ENCODE measurements at regions not wholly inside any gene's neighbourhood (a gene's known extent, or its start where the extent isn't known, plus 50 kb on each side); places are given as distances from the start of the nearest gene placed in this dataset.
A peak's percentile ranks its signal among the peaks of the same experiment; 100 is the strongest.

DNA sequence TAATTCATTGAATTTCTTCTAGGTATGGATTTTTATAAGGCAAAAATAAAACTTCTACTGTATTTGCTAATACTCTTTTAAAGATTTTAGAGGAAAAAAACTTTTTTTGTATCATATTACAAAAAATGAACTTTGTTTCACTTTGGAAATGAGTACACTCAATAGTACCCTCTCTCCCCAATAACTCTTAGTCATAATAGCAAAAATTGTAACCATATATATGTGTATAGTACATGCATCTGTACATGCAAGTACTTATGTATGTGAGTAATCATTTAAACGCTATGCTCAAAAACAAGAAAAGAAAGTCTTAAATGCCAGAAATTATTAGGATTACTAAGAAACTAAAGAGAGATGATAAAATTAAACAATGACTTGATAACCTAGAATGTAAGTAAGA is 95.9 kb upstream of the HGF start:
- CTCF ChIA-PET: no interaction called here
- H3K27ac ChIP-seq (ENCODE audit: control insufficient read depth, insufficient read depth): no peak overlapping the region
- TF ChIP-seq YY1 (IDR thresholded peaks at IDR 0.05; ENCODE audit: low read depth, low read length): no peak
- TF ChIP-seq MTA2 (IDR thresholded peaks at IDR 0.05; ENCODE audit: low read depth): no peak
- TF ChIP-seq JUNB (IDR thresholded peaks at IDR 0.05): peak; percentile 61
- TF ChIP-seq RELA (IDR thresholded peaks at IDR 0.05; ENCODE audit: borderline replicate concordance, partially characterized antibody): no peak
- TF ChIP-seq POLR2AphosphoS5 (IDR thresholded peaks at IDR 0.05; ENCODE audit: low read length): no peak
- TF ChIP-seq, protein P1, sequence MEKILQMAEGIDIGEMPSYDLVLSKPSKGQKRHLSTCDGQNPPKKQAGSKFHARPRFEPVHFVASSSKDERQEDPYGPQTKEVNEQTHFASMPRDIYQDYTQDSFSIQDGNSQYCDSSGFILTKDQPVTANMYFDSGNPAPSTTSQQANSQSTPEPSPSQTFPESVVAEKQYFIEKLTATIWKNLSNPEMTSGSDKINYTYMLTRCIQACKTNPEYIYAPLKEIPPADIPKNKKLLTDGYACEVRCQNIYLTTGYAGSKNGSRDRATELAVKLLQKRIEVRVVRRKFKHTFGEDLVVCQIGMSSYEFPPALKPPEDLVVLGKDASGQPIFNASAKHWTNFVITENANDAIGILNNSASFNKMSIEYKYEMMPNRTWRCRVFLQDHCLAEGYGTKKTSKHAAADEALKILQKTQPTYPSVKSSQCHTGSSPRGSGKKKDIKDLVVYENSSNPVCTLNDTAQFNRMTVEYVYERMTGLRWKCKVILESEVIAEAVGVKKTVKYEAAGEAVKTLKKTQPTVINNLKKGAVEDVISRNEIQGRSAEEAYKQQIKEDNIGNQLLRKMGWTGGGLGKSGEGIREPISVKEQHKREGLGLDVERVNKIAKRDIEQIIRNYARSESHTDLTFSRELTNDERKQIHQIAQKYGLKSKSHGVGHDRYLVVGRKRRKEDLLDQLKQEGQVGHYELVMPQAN (conservative IDR thresholded peaks at IDR 0.05): no peak
- no peak overlapping the region for H2AFZ ChIP-seq (ENCODE audit: control insufficient read depth, low read depth, low read length)
- no peak for DNase-seq (ENCODE audit: low read depth, low spot score)
- RAD21 ChIA-PET (ENCODE audit: unreplicated experiment): no interaction called here
- no peak overlapping the region for H3K9ac ChIP-seq (ENCODE audit: control insufficient read depth, insufficient read depth, low read length)
- intact Hi-C loops (cut with micrococcal nuclease; ENCODE audit: unreplicated experiment): no loop called here
- peak; percentile 59 for ATAC-seq
- BruUV-seq (replicated peaks): no TSS peak
- in situ Hi-C loops (cut with MboI): no loop called here
- no peaks in the 10 kb centered on the region for H3K79me2 ChIP-seq (ENCODE audit: control insufficient read depth, insufficient read depth, low read length)
- H3K4me1 ChIP-seq (ENCODE audit: control insufficient read depth, insufficient read depth, low read length): no peaks in the 10 kb centered on the region; the same call in 1 of the 2 replicates
- H3K36me3 ChIP-seq (ENCODE audit: control insufficient read depth in 2 of 2, insufficient read depth in 2 of 2, low read length in 1 of 2): no peaks in the 10 kb centered on the region
- WGBS (ENCODE audit: insufficient coverage, insufficient replicate concordance, low lambda C conversion rate, missing lambda C conversion rate): 100% methylated on average over 1 of the region's 1 CpG
- H3K27me3 ChIP-seq (replicated peaks in 1 of 2; ENCODE audit: control insufficient read depth in 2 of 2, insufficient read depth in 2 of 2, low read length in 1 of 2): no peaks in the 10 kb centered on the region
- POLR2A ChIA-PET: no interaction called here
- FAIRE-seq: no peak
- SMC1A ChIA-PET (ENCODE audit: uncharacterized antibody, unreplicated experiment): interaction anchor here (1.8 kb wide), 1 partner anchor 19 kb away, joined by 6 read pairs; no protein-coding TSS in a partner anchor
- H3K4me2 ChIP-seq (ENCODE audit: control insufficient read depth, insufficient read depth): no peak overlapping the region
- no peaks in the 10 kb centered on the region for H3K9me3 ChIP-seq (replicated peaks; ENCODE audit: control insufficient read depth, insufficient read depth, low read length)
- no peak overlapping the region for H3K4me3 ChIP-seq
- H4K20me1 ChIP-seq (ENCODE audit: control insufficient read depth, insufficient read depth): no peaks in the 10 kb centered on the region

DNA sequence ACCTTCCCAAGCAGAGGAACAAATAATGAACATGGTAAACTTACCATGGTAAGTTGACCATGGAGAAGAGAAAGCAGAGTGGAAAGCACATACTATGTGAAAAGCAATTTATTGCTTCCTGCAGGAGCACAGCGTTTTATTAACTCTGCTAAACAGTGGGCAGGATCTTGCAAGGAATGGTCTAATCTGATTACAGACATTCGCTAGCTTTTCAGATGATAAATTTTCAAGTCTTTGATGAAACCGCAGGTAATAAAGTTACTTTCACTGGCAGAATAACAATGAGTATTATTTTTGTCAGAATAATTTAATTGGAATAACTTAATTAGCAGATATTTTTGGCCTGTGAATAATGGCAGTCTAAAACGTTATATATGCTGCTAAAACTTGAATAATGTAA is 89.6 kb upstream of the HGF start:
- in situ Hi-C loops (cut with MboI): no loop called here
- BruUV-seq (replicated peaks): no TSS peak
- no peak for TF ChIP-seq ZZZ3 (IDR thresholded peaks at IDR 0.05; ENCODE audit: control insufficient read depth, insufficient read length, low read depth)
- no peak for TF ChIP-seq PAX5 (IDR thresholded peaks at IDR 0.05; ENCODE audit: borderline replicate concordance, low read depth, low read length)
- TF ChIP-seq ZNF384 (IDR thresholded peaks at IDR 0.05; ENCODE audit: borderline replicate concordance, low read depth, low read length): no peak
- TF ChIP-seq SMAD1 (IDR thresholded peaks at IDR 0.05; ENCODE audit: low read depth, partially characterized antibody): no peak
- TF ChIP-seq, protein P2, sequence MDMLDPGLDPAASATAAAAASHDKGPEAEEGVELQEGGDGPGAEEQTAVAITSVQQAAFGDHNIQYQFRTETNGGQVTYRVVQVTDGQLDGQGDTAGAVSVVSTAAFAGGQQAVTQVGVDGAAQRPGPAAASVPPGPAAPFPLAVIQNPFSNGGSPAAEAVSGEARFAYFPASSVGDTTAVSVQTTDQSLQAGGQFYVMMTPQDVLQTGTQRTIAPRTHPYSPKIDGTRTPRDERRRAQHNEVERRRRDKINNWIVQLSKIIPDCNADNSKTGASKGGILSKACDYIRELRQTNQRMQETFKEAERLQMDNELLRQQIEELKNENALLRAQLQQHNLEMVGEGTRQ (IDR thresholded peaks at IDR 0.05; ENCODE audit: borderline replicate concordance, low read depth, low read length): no peak
- no peak for TF ChIP-seq FOS (IDR thresholded peaks at IDR 0.05; ENCODE audit: borderline replicate concordance, extremely low read depth, insufficient read length)
- TF ChIP-seq SP1 (IDR thresholded peaks at IDR 0.05; ENCODE audit: low read depth, low read length): no peak
- no peak for TF ChIP-seq FOXM1 (IDR thresholded peaks at IDR 0.05; ENCODE audit: low read depth, low read length)
- TF ChIP-seq TCF3 (IDR thresholded peaks at IDR 0.05; ENCODE audit: borderline replicate concordance, insufficient read depth, low read depth, low read length): no peak
- no peak for TF ChIP-seq POLR2AphosphoS5 (IDR thresholded peaks at IDR 0.05; ENCODE audit: low read length)
- TF ChIP-seq ESRRA (IDR thresholded peaks at IDR 0.05; ENCODE audit: low read length): no peak
- TF ChIP-seq MTA3 (IDR thresholded peaks at IDR 0.05; ENCODE audit: borderline replicate concordance, low read length): no peak
- no peak for TF ChIP-seq POLR2A (IDR thresholded peaks at IDR 0.05; ENCODE audit: low read depth, low read length)
- TF ChIP-seq TCF7 (IDR thresholded peaks at IDR 0.05; ENCODE audit: borderline replicate concordance): no peak

More for the DNA sequence above, 89.6 kb upstream of the HGF start:
- H3K36me3 ChIP-seq (ENCODE audit: control insufficient read depth in 2 of 2, insufficient read depth in 2 of 2, low read length in 1 of 2): no peaks in the 10 kb centered on the region
- RAD21 ChIA-PET (ENCODE audit: unreplicated experiment): no interaction called here
- ATAC-seq (no peak), FAIRE-seq (no peak), DNase-seq (ENCODE audit: low read depth, low spot score) (no peak)
- 1% methylated on average over 4 of the region's 4 CpGs for WGBS (ENCODE audit: insufficient coverage, insufficient replicate concordance, low lambda C conversion rate, missing lambda C conversion rate)
- no peak overlapping the region for H3K4me3 ChIP-seq
- intact Hi-C loops (cut with micrococcal nuclease; ENCODE audit: unreplicated experiment): no loop called here
- no peaks in the 10 kb centered on the region for H3K9me3 ChIP-seq (replicated peaks; ENCODE audit: control insufficient read depth, insufficient read depth, low read length)
- no peaks in the 10 kb centered on the region for H3K79me2 ChIP-seq (ENCODE audit: control insufficient read depth, insufficient read depth, low read length)
- H3K27me3 ChIP-seq (replicated peaks in 1 of 2; ENCODE audit: control insufficient read depth in 2 of 2, insufficient read depth in 2 of 2, low read length in 1 of 2): no peaks in the 10 kb centered on the region
- no peak overlapping the region for H3K27ac ChIP-seq (ENCODE audit: control insufficient read depth, insufficient read depth)
- SMC1A ChIA-PET (ENCODE audit: uncharacterized antibody, unreplicated experiment): interaction anchor here (1.2 to 1.3 kb wide), 2 partner anchors 13 to 24 kb away, joined by 3 to 4 read pairs; no protein-coding TSS in a partner anchor
- POLR2A ChIA-PET: no interaction called here
- H3K4me2 ChIP-seq (ENCODE audit: control insufficient read depth, insufficient read depth): no peak overlapping the region
- H4K20me1 ChIP-seq (ENCODE audit: control insufficient read depth, insufficient read depth): no peaks in the 10 kb centered on the region
- H3K4me1 ChIP-seq (ENCODE audit: control insufficient read depth, insufficient read depth, low read length): no peaks in the 10 kb centered on the region
- H2AFZ ChIP-seq (ENCODE audit: control insufficient read depth, low read depth, low read length): no peak overlapping the region
- CTCF ChIA-PET: interaction anchor here (0.6 to 1.5 kb wide), 2 partner anchors 7 to 59 kb away, joined by 3 read pairs; no protein-coding TSS in a partner anchor
- H3K9ac ChIP-seq (ENCODE audit: control insufficient read depth, insufficient read depth, low read length): no peak overlapping the region

Data from GM12878 (cell line).